ENCODE measurements at regions not wholly inside any gene's neighbourhood (a gene's known extent, or its start where the extent isn't known, plus 50 kb on each side); places are given as distances from the start of the nearest gene placed in this dataset.

DNA sequence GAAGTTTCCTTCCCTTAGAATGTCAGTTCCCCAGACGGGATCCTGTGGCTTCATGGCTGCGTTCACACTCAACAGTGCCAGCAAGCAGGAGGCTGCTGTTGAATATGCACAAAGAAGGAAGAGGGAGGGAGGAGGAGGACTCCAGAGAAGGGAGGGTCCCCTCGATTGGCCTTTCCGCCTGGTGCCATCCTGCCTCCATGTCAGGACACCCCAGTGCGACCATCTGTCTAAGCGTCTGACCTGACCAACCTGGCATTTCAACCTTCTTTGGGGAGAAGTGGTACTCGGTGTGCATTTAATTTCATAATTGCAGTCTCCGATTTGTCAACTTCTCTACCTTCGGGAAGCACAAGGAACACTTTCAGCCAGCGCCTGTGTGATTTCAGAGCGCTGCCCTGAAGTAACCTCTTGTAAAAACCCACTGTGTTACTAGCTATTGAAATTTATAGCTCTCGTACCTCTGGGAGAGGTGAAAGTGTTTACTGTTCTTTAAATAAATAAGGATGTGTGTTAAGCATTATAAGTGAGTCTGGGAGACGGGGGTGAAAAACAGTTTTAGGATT is 1491.9 kb downstream of the TBC1D22A start:
- DNase-seq, result no peak

- no peak for DNase-seq
These were observed 1491.1 kb downstream of the TBC1D22A start for GRCh38 chr22:48253573-48253972.

DNA sequence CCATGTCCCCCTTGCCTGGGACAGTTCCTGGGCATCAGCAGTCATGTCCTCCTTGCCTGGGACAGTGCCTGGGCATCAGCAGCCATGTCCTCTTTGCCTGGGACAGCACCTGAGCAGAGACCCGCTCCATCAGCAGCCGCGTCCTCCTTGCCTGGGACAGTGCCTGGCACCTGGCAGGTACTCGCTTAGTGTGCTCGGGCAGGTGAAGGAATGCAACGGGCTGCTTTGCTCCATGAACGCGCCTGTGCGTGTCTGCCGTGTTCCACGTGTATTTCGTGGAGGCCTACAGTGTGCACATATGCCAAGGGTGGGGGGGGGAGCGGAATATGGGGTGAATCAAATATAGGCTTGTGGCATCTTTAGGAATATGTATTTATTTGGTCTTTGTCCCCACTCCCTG is 1490.7 kb downstream of the TBC1D22A start:
- DNase-seq, result no peak

DNA sequence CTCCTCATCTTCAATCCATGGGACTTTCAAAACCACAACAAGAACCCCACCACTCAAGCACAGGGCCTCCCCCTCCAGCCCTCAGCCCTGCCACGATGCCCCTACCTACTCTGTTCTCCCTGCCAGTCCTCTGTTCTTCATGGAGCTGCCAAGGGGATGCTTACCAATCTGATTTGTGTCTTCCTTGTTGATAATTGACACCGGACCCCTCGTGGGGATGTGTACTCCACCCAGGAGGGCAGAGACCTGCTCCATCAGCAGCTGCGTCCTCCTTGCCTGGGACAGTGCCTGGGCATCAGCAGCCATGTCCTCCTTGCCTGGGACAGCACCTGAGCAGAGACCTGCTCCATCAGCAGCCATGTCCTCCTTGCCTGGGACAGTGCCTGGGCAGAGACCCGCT is 1489.2 kb downstream of the TBC1D22A start:
- no peak for DNase-seq

DNA sequence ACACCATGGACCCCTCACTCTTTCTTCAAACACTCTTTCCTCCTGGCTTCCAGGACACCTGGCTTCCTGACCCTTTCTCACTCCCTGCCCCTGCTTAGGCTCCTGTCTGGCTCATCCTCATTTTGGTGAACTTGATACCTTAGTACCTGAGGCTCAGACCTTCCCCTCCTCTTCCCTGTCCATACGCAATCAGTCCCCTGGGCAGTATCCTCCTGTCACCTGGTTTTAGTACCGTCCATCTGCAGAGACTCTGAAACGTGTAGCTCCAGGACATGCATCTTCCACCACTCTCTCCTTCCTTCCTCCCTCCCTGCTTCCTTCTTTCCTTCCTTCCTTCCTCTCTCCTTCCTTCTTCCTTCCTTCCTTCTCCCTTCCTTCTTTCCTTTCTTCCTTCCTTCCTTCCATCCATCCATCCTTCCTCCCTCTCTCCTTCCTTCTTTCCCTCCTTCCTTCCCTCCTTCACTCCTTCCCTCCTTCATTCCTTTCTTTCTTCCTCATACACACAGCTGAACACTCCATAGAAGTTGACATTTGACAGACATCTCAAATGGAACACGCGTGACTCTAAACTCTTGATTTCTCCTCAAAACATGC is 1488.6 kb downstream of the TBC1D22A start:
- no peak for DNase-seq

DNA sequence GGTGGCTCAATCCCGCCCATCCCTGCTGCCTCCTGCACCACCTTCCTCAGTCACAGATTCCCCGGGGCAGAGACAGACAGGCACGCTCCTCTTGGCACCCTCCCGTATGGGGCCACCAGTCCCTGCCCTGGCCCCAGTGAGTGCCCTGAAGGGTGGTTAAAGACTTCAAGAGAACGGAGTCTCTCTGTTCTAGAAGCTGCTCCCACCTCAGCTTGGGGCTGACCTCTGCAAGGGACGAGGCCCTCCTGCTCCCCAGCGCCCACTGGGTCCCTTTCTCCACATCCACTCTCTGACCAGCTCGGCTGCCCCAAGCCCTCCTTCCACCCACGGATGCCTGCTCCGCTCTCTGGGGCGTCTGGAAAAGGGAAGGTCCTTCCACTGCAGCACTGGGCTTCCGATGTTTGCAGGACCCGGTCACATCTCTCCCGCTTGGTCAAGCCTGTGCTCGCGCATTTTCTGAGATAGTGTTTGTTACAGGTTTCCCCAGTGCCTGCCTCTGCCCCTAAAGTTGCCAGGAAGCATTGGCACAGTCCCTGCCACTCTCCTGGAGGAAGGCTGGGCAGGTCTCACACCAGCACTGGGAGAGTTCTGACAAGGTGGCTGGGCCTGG is 1487.9 kb downstream of the TBC1D22A start:
- DNase-seq, result no peak

- DNase-seq, result no peak
These were observed 1487.3 kb downstream of the TBC1D22A start for GRCh38 chr22:48249713-48250268.

- DNase-seq, result no peak
These were observed 1486.5 kb downstream of the TBC1D22A start for GRCh38 chr22:48248901-48249455.

DNA sequence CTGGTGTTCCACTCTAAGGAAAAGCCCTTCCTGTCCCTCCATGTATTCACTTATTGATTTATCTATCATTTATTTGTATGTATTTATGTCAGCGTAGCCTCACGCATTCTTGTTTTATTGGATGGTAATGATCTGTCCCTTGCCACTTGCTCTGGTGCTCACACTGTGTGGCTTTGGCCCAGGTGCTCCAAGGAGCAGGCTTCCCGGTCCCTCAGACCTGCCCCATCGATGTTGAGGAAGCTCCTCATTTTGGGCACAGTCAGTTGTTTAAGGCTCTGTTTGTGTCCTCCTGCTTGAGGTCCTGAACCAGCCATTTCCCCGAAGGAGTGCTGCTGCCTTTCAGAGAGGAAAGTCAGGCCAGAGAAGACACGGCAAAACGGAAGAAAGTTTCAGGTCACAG is 1485.4 kb downstream of the TBC1D22A start:
- DNase-seq, result no peak

- DNase-seq, result no peak
These were observed 1482.7 kb downstream of the TBC1D22A start for GRCh38 chr22:48245196-48245485.

DNA sequence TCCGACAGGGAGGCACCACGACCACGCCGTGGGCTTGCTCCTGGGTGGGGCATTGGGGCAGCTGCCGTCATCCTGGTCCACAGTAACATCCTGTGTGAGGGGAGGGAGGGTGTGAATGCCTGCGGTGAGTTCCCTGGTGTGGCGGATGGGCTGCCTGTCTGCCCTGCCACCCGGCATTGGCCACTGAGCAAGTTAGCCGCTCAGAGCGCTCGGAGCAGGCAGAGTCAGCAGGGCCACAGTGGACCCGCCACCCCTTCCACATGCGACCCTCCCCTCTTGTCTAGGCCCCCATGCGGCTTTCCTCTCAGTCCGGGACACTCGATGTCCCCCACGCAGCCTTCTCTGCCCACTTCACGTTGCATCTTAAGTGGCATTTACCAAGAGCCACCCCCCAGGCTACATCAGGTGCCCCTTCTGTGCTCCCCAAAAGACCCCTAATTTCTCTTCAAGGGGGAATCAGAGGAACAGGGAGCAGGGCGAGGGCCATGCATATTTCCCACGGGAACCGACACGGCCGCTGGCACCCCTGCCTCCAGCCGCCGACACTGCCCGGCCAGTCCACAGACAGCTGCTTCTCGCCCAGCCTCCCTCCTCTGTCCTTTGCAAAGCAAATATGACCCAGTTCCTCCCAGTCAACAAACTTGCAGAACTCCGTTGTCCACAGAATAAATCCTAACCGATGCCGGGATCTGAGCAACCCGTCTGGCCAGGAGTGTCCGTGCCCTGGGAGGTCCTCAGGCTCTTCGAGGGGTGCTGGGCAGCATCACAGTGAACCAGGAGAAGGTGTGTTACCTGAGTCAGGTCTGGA is 1482.1 kb downstream of the TBC1D22A start:
- DNase-seq, result no peak

DNA sequence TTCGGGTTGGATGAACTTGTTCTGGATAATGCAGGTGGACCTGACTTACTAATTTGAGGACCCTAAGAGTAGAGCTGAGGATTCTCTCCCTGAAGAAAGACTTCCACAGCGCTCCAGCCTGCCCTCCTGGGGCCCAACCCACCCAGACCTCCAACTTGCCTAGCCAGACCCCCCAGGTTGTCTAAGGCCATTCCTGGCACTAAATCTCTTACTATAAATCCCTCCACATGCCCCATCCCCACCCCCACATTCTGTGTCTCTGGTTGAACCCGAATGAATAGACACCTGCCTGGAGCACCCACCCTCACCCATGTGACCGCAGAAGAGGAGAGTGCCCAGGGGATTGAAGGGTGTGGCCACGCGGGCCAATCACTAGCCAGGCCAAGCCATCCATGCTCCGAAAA is 1480.0 kb downstream of the TBC1D22A start:
- no peak for DNase-seq

- DNase-seq, result peak; percentile 14
These were observed 1479.2 kb downstream of the TBC1D22A start for GRCh38 chr22:48241658-48242057.

- DNase-seq, result no peak
These were observed 1478.4 kb downstream of the TBC1D22A start for GRCh38 chr22:48240935-48241230.

GRCh38 chr22:48240148-48240934 is 1477.9 kb downstream of the TBC1D22A start:
- no peak for DNase-seq

- no peak for DNase-seq
These were observed 1477.2 kb downstream of the TBC1D22A start for GRCh38 chr22:48239461-48240147.

GRCh38 chr22:48238966-48239365 is 1476.5 kb downstream of the TBC1D22A start:
- DNase-seq, result no peak

- no peak for DNase-seq
These were observed 1476.0 kb downstream of the TBC1D22A start for GRCh38 chr22:48238284-48238915.

- no peak for DNase-seq
These were observed 1475.2 kb downstream of the TBC1D22A start for GRCh38 chr22:48237466-48238283.

- DNase-seq, result no peak
These were observed 1473.8 kb downstream of the TBC1D22A start for GRCh38 chr22:48236261-48236660.

GRCh38 chr22:48235744-48236143 is 1473.3 kb downstream of the TBC1D22A start:
- DNase-seq, result no peak
